Transverse colon (tissue), 4 donors: ENCODE measurements at regions not wholly inside any gene's neighbourhood (a gene's known extent, or its start where the extent isn't known, plus 50 kb on each side); places are given as distances from the start of the nearest gene placed in this dataset.

Experiments
- DNase-seq: peaks from one replicate; pipeline ENCODE4 v3.0.0-alpha.2; 2019
- H3K27ac ChIP-seq, 4 donors: fragments of 200-600 bp; sonication (generic); 2 replicates each; pipeline ENCODE4 v1.5.1; 2016 to 2018; ENCODE audit warnings: inconsistent platforms in 4 of 4
- H3K27me3 ChIP-seq: fragments of 200-600 bp; sonication (generic); 2 replicates; pipeline ENCODE4 v1.5.1; 2017; ENCODE audit warnings: inconsistent platforms
- H3K36me3 ChIP-seq, 4 donors: fragments of 200-600 bp; sonication (generic); 2 replicates each; pipeline ENCODE4 v1.5.1; 2017 to 2019; ENCODE audit warnings: inconsistent platforms in 4 of 4
- H3K4me1 ChIP-seq, 4 donors: fragments of 200-600 bp; sonication (generic); 2 replicates each; pipeline ENCODE4 v1.5.1; 2017 to 2020; ENCODE audit warnings: inconsistent platforms in 4 of 4
- H3K4me3 ChIP-seq, 4 donors: fragments of 200-600 bp; sonication (generic); 1 replicate in 1 of 4; 2 replicates in 3 of 4; pipeline versions ENCODE4 v1.5.1 to v1.6.1; 2017 to 2019; ENCODE audit warnings: inconsistent platforms in 4 of 4
- H3K9me3 ChIP-seq, 2 donors: fragments of 200-600 bp; sonication (generic); 2 replicates each; pipeline ENCODE4 v1.5.1; 2017 to 2019; ENCODE audit warnings: inconsistent platforms in 2 of 2
- CTCF ChIP-seq, 5 experiments: fragments of 200-600 bp in 3 of 5; fragments of 450-650 bp in 2 of 5; sonication (generic) in 3 of 5; IDR thresholded peaks; 1 replicate in 2 of 5; 2 replicates in 3 of 5; pipeline ENCODE4 v1.5.1; 2016 to 2017; ENCODE audit warnings: antibody characterized with exemption in 5 of 5, inconsistent platforms in 3 of 5, mild to moderate bottlenecking in 2 of 5, moderate library complexity in 1 of 5
- EP300 ChIP-seq: sonication (generic); formaldehyde crosslinking; IDR thresholded peaks from one replicate; pipeline ENCODE4 v1.6.1; 2017; ENCODE audit warnings: antibody characterized with exemption, low read depth
- POLR2A ChIP-seq: fragments of 450-650 bp; IDR thresholded peaks from one replicate; pipeline ENCODE4 v1.6.1; 2016; ENCODE audit warnings: antibody characterized with exemption, mild to moderate bottlenecking, moderate library complexity
- POLR2AphosphoS5 ChIP-seq, 3 donors: sonication (generic); formaldehyde crosslinking; IDR thresholded peaks; one replicate each; pipeline ENCODE4 v1.6.1; 2016; ENCODE audit warnings: antibody characterized with exemption in 3 of 3
- WGBS, 2 donors: methylation state at CpG; one replicate each; pipeline ENCODE4 v1.1.5; 2018; ENCODE audit warnings: low coverage in 1 of 2; 5-methylcytosine and 5-hydroxymethylcytosine counted together
- in situ Hi-C, 4 donors: fragments of 200-750 bp; cut with MboI; loops; one replicate each; pipeline versions ENCODE4 v1.15.0 to v1.15.1; 2017; ENCODE audit warnings: low sequenced_read_pairs in 3 of 4, low pct_ligation_motif_present in 1 of 4, low pct_unique_long_range_greater_than_20kb in 1 of 4
- intact Hi-C: fragments of 100-400 bp; cut with DNase I; formaldehyde crosslinking; loops from one replicate; pipeline ENCODE4 v1.15.1; 2023; ENCODE audit warnings: low total_unique reads

- Histone ChIP-seq H3K36me3 (no peaks in the 10 kb centered on the region), H3K4me1 (no peaks in the 10 kb centered on the region), H3K27ac (no peak overlapping the region), H3K27me3 (no peaks in the 10 kb centered on the region), H3K4me3 (no peak overlapping the region), H3K9me3 (no peaks in the 10 kb centered on the region)
- WGBS, 2 donors: 67 to 80% methylated on average over 1 to 4 of the region's 4 CpGs
- no peak for DNase-seq
- in situ Hi-C loops (no loop called here), intact Hi-C loops (no loop called here)
- TF ChIP-seq EP300 (no peak), CTCF (IDR thresholded peaks at IDR 0.05) (no peak), POLR2AphosphoS5 (IDR thresholded peaks at IDR 0.05) (no peak), POLR2A (no peak)
Measured at GRCh38 chr20:21874127-21874526, 168.7 kb downstream of the PAX1 start.

GRCh38 chr20:21873291-21873690 is 167.8 kb downstream of the PAX1 start:
- Histone ChIP-seq H3K4me3 (no peak overlapping the region), H3K27me3 (no peaks in the 10 kb centered on the region), H3K4me1 (no peaks in the 10 kb centered on the region), H3K27ac (no peak overlapping the region), H3K9me3 (no peaks in the 10 kb centered on the region), H3K36me3 (no peaks in the 10 kb centered on the region)
- 68 to 74% methylated on average over 3 of the region's 3 CpGs for WGBS, 2 donors
- in situ Hi-C loops: no loop called here
- no peak for DNase-seq
- intact Hi-C loops: no loop called here
- TF ChIP-seq EP300 (no peak), POLR2A (no peak), POLR2AphosphoS5 (IDR thresholded peaks at IDR 0.05) (no peak), CTCF (IDR thresholded peaks at IDR 0.05) (no peak)

GRCh38 chr20:21867811-21868210 is 162.3 kb downstream of the PAX1 start:
- intact Hi-C loops (loop anchor here (5.0 kb wide), 2 partner anchors 1361 to 1499 kb away; no protein-coding TSS in a partner anchor), in situ Hi-C loops (no loop called here)
- Histone ChIP-seq H3K9me3 (no peaks in the 10 kb centered on the region), H3K27ac (no peak overlapping the region), H3K4me1 (no peaks in the 10 kb centered on the region), H3K4me3 (no peak overlapping the region), H3K27me3 (no peaks in the 10 kb centered on the region), H3K36me3 (no peaks in the 10 kb centered on the region)
- no peak for TF ChIP-seq EP300
- no peak for TF ChIP-seq CTCF (IDR thresholded peaks at IDR 0.05)
- TF ChIP-seq POLR2AphosphoS5 (IDR thresholded peaks at IDR 0.05): no peak
- no peak for TF ChIP-seq POLR2A
- WGBS, 2 donors: 72 to 83% methylated on average over 2 to 4 of the region's 4 CpGs
- DNase-seq: no peak

- H3K4me3 ChIP-seq: no peak overlapping the region
- 18 to 33% methylated on average over 1 of the region's 1 CpG for WGBS, 2 donors
- no peaks in the 10 kb centered on the region for H3K27me3 ChIP-seq
- in situ Hi-C loops: no loop called here
- H3K36me3 ChIP-seq: no peaks in the 10 kb centered on the region
- intact Hi-C loops: loop anchor here (5.0 kb wide), 2 partner anchors 1360 to 1500 kb away; no protein-coding TSS in a partner anchor
- TF ChIP-seq CTCF (IDR thresholded peaks at IDR 0.05) (no peak), POLR2AphosphoS5 (IDR thresholded peaks at IDR 0.05) (no peak), POLR2A (no peak), EP300 (no peak)
- H3K4me1 ChIP-seq: no peaks in the 10 kb centered on the region
- DNase-seq: no peak
- H3K9me3 ChIP-seq: no peaks in the 10 kb centered on the region
- H3K27ac ChIP-seq: no peak overlapping the region
Measured at GRCh38 chr20:21867353-21867752, 161.9 kb downstream of the PAX1 start.
